ENCODE measurements at regions not wholly inside any gene's neighbourhood (a gene's known extent, or its start where the extent isn't known, plus 50 kb on each side); places are given as distances from the start of the nearest gene placed in this dataset.
A peak's percentile ranks its signal among the peaks of the same experiment; 100 is the strongest.
"Not testable (repeated sequence)": the region's sequence is repeated elsewhere in the genome, so short reads cannot be mapped to it uniquely, and the experiment has no call there.

- no peak overlapping the region for H3K4me3 Mint-ChIP-seq
- no peak overlapping the region for H3K27ac Mint-ChIP-seq
- intact Hi-C loops (cut with micrococcal nuclease), result no loop called here
- H3K36me3 Mint-ChIP-seq (ENCODE audit: low read depth), result no peaks in the 10 kb centered on the region
- H3K4me1 Mint-ChIP-seq (ENCODE audit: low read depth), result no peaks in the 10 kb centered on the region
- H3K9me3 Mint-ChIP-seq, result peaks cover 9% of the 10 kb centered on the region
- no peaks in the 10 kb centered on the region for H3K27me3 Mint-ChIP-seq
Measured at GRCh38 chr4:20019310-20020015, 232.2 kb upstream of the SLIT2 start.

- H3K36me3 Mint-ChIP-seq (ENCODE audit: low read depth), result no peaks in the 10 kb centered on the region
- no peak overlapping the region for H3K27ac Mint-ChIP-seq
- intact Hi-C loops (cut with micrococcal nuclease), result no loop called here
- H3K4me3 Mint-ChIP-seq, result no peak overlapping the region
- H3K4me1 Mint-ChIP-seq (ENCODE audit: low read depth), result no peaks in the 10 kb centered on the region
- H3K9me3 Mint-ChIP-seq, result peaks cover 2% of the 10 kb centered on the region
- no peaks in the 10 kb centered on the region for H3K27me3 Mint-ChIP-seq
Measured at GRCh38 chr4:20017777-20018115, 234.0 kb upstream of the SLIT2 start.

- intact Hi-C loops (cut with micrococcal nuclease), result no loop called here
- no peaks in the 10 kb centered on the region for H3K36me3 Mint-ChIP-seq (ENCODE audit: low read depth)
Measured at GRCh38 chr4:20017070-20017776, 234.5 kb upstream of the SLIT2 start.

GRCh38 chr4:20015636-20016224 is 236.0 kb upstream of the SLIT2 start:
- Mint-ChIP-seq H3K9me3 (no peaks in the 10 kb centered on the region), H3K4me1 (ENCODE audit: low read depth) (no peaks in the 10 kb centered on the region), H3K27me3 (no peaks in the 10 kb centered on the region), H3K27ac (no peak overlapping the region), H3K36me3 (ENCODE audit: low read depth) (no peaks in the 10 kb centered on the region), H3K4me3 (no peak overlapping the region)
- intact Hi-C loops (cut with micrococcal nuclease), result no loop called here

More at GRCh38 chr4:20017070-20017776, 234.5 kb upstream of the SLIT2 start:
- Mint-ChIP-seq H3K4me3 (no peak overlapping the region), H3K4me1 (ENCODE audit: low read depth) (no peaks in the 10 kb centered on the region), H3K9me3 (no peaks in the 10 kb centered on the region), H3K27me3 (no peaks in the 10 kb centered on the region), H3K27ac (no peak overlapping the region)

GRCh38 chr4:20003836-20004558 is 247.7 kb upstream of the SLIT2 start:
- H3K4me1 Mint-ChIP-seq (ENCODE audit: low read depth); H3K4me3 Mint-ChIP-seq; H3K27me3 Mint-ChIP-seq; H3K27ac Mint-ChIP-seq; intact Hi-C loops (cut with micrococcal nuclease); H3K36me3 Mint-ChIP-seq (ENCODE audit: low read depth); H3K9me3 Mint-ChIP-seq: not testable (repeated sequence)

GRCh38 chr4:19999775-20000414 is 251.8 kb upstream of the SLIT2 start:
- intact Hi-C loops (cut with micrococcal nuclease), result no loop called here
- H3K36me3 Mint-ChIP-seq (ENCODE audit: low read depth), result no peaks in the 10 kb centered on the region
- H3K4me1 Mint-ChIP-seq (ENCODE audit: low read depth), result no peaks in the 10 kb centered on the region
- no peak overlapping the region for H3K27ac Mint-ChIP-seq
- peaks cover 6% of the 10 kb centered on the region for H3K9me3 Mint-ChIP-seq
- no peaks in the 10 kb centered on the region for H3K27me3 Mint-ChIP-seq
- no peak overlapping the region for H3K4me3 Mint-ChIP-seq

- intact Hi-C loops (cut with micrococcal nuclease), result no loop called here
- Mint-ChIP-seq H3K4me3 (no peak overlapping the region), H3K27me3 (no peaks in the 10 kb centered on the region), H3K9me3 (peaks cover under 1% of the 10 kb centered on the region), H3K4me1 (ENCODE audit: low read depth) (no peaks in the 10 kb centered on the region), H3K36me3 (ENCODE audit: low read depth) (no peaks in the 10 kb centered on the region), H3K27ac (no peak overlapping the region)
Measured at GRCh38 chr4:19999276-19999675, 252.4 kb upstream of the SLIT2 start.

- Mint-ChIP-seq H3K9me3 (no peaks in the 10 kb centered on the region), H3K27ac (no peak overlapping the region), H3K27me3 (no peaks in the 10 kb centered on the region), H3K4me1 (ENCODE audit: low read depth) (peaks cover 9% of the 10 kb centered on the region), H3K4me3 (no peak overlapping the region), H3K36me3 (ENCODE audit: low read depth) (no peaks in the 10 kb centered on the region)
- intact Hi-C loops (cut with micrococcal nuclease), result no loop called here
Measured at GRCh38 chr4:19993242-19993641, 258.5 kb upstream of the SLIT2 start.

- Mint-ChIP-seq H3K27me3 (no peaks in the 10 kb centered on the region), H3K4me1 (ENCODE audit: low read depth) (peaks cover 9% of the 10 kb centered on the region), H3K36me3 (ENCODE audit: low read depth) (no peaks in the 10 kb centered on the region), H3K4me3 (no peak overlapping the region), H3K27ac (peak overlapping the region; percentile 24), H3K9me3 (no peaks in the 10 kb centered on the region)
- intact Hi-C loops (cut with micrococcal nuclease), result no loop called here
Measured at GRCh38 chr4:19992471-19993093, 259.1 kb upstream of the SLIT2 start.

- intact Hi-C loops (cut with micrococcal nuclease), result no loop called here
- H3K27me3 Mint-ChIP-seq, result no peaks in the 10 kb centered on the region
- peaks cover 2% of the 10 kb centered on the region for H3K4me1 Mint-ChIP-seq (ENCODE audit: low read depth)
- H3K9me3 Mint-ChIP-seq, result peaks cover 7% of the 10 kb centered on the region
- no peak overlapping the region for H3K4me3 Mint-ChIP-seq
- no peaks in the 10 kb centered on the region for H3K36me3 Mint-ChIP-seq (ENCODE audit: low read depth)
- H3K27ac Mint-ChIP-seq, result no peak overlapping the region
Measured at GRCh38 chr4:19987746-19988145, 264.0 kb upstream of the SLIT2 start.

GRCh38 chr4:19983072-19983471 is 268.6 kb upstream of the SLIT2 start:
- peaks cover 26% of the 10 kb centered on the region for H3K9me3 Mint-ChIP-seq
- H3K4me3 Mint-ChIP-seq, result no peak overlapping the region
- H3K27me3 Mint-ChIP-seq, result no peaks in the 10 kb centered on the region
- intact Hi-C loops (cut with micrococcal nuclease), result no loop called here
- H3K27ac Mint-ChIP-seq, result no peak overlapping the region
- no peaks in the 10 kb centered on the region for H3K36me3 Mint-ChIP-seq (ENCODE audit: low read depth)
- H3K4me1 Mint-ChIP-seq (ENCODE audit: low read depth), result no peaks in the 10 kb centered on the region

- H3K36me3 Mint-ChIP-seq (ENCODE audit: low read depth), result no peaks in the 10 kb centered on the region
- intact Hi-C loops (cut with micrococcal nuclease), result no loop called here
- H3K4me1 Mint-ChIP-seq (ENCODE audit: low read depth), result no peaks in the 10 kb centered on the region
- H3K27ac Mint-ChIP-seq, result no peak overlapping the region
- H3K4me3 Mint-ChIP-seq, result no peak overlapping the region
- no peaks in the 10 kb centered on the region for H3K27me3 Mint-ChIP-seq
- peaks cover 32% of the 10 kb centered on the region for H3K9me3 Mint-ChIP-seq
Measured at GRCh38 chr4:19982556-19982955, 269.1 kb upstream of the SLIT2 start.

- intact Hi-C loops (cut with micrococcal nuclease), result no loop called here
- Mint-ChIP-seq H3K36me3 (ENCODE audit: low read depth) (no peaks in the 10 kb centered on the region), H3K4me1 (ENCODE audit: low read depth) (no peaks in the 10 kb centered on the region), H3K27me3 (no peaks in the 10 kb centered on the region), H3K9me3 (peaks cover 16% of the 10 kb centered on the region), H3K27ac (no peak overlapping the region), H3K4me3 (no peak overlapping the region)
Measured at GRCh38 chr4:19971829-19972228, 279.9 kb upstream of the SLIT2 start.

Measured in dendritic cell treated with granulocyte-macrophage colony-stimulating factor and Interleukin-4, amounts not matched to agents 40 ng/mL and 50 ng/mL, for 4 days (primary cell).